Neutrophil (primary cell): ENCODE measurements at regions not wholly inside any gene's neighbourhood (a gene's known extent, or its start where the extent isn't known, plus 50 kb on each side); places are given as distances from the start of the nearest gene placed in this dataset.
"Not testable (repeated sequence)": the region's sequence is repeated elsewhere in the genome, so short reads cannot be mapped to it uniquely, and the experiment has no call there.

Experiments used
- H3K27ac ChIP-seq: fragments of 200-600 bp; sonication (generic); 2 replicates; pipeline ENCODE4 v1.5.1; 2016; ENCODE audit warnings: mild to moderate bottlenecking, moderate library complexity
- H3K27me3 ChIP-seq: fragments of 200-600 bp; sonication (generic); 2 replicates; pipeline ENCODE4 v1.6.0; 2016; ENCODE audit warnings: mild to moderate bottlenecking
- H3K36me3 ChIP-seq: fragments of 200-600 bp; sonication (generic); 2 replicates; pipeline ENCODE4 v1.5.1; 2017
- H3K4me1 ChIP-seq, 2 experiments: fragments of 200-600 bp in 1 of 2; sonication (generic) in 1 of 2; 1 replicate in 1 of 2; 2 replicates in 1 of 2; pipeline versions ENCODE4 v1.5.1 to v1.6.1; 2013 to 2016; ENCODE audit warnings: low read depth in 1 of 2, low read length in 1 of 2, mild to moderate bottlenecking in 1 of 2, moderate library complexity in 1 of 2; ENCODE audit not compliant: control insufficient read depth in 1 of 2, insufficient read depth in 1 of 2
- H3K4me3 ChIP-seq, 2 experiments: fragments of 200-600 bp in 1 of 2; sonication (generic) in 1 of 2; 1 replicate in 1 of 2; 2 replicates in 1 of 2; pipeline ENCODE4 v1.5.1; 2013 to 2016; ENCODE audit warnings: low read depth in 1 of 2, low read length in 1 of 2, mild to moderate bottlenecking in 1 of 2, moderate library complexity in 1 of 2
- H3K9me3 ChIP-seq: fragments of 200-600 bp; sonication (generic); 2 replicates; pipeline ENCODE4 v1.5.1; 2016

DNA sequence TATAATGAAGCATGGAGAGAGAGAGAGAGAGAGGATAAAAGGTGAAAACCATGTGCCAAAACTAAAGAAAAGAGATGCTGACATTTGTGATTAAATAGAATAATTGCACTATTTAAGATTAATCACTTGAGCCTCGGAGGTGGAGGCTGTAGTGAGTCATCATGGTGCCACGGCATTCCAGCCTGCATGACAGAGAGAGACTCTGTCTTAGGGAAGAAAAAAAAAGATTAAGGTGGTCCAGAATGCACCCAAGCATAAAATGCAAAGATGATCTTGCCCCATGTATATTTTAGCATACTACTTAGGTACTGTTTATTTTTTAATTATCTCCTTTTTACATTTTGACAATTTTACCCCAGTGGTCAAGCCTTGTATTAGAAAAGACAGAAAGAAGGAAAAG, 742.5 kb downstream of the SPATA31A1 start:
- not testable (repeated sequence) for H3K9me3 ChIP-seq, H3K27ac ChIP-seq, H3K4me3 ChIP-seq, H3K27me3 ChIP-seq, H3K36me3 ChIP-seq, H3K4me1 ChIP-seq

DNA sequence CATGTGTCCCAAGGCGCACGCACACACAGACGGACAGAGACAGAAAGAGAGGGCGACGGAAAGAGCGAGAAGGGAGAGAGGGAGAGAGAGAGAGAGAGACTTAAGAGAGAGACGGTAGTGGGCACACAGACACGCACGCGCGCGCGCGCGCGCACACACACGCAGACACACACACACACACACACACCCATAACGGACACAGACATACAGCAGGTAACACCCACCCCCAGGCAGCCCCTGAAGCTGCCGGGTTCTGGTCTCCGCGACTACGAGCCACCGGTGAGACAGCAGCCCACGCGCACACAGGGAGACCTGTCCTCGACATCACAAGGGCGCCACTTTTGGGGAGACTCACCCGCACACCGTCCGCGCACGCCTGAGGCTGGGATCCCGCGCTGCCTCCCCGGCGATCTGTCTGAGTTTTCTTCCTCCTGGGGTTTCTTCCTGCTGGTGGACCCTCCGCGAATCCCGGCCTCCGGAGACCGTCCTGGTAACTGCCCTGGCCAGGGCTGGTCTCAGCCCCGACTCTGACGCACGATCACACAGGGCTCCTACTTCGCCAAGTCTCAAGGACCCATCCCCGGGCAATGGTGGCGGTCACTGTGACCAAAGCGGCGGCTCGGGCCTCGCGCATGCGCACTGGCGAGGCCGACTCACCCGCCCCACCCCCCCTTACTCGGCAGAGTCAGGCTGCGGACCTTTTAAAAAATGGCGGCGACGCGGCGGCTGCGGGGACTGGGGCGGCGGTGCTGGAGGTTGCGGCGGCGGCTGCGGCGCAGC, 750.7 kb downstream of the SPATA31A1 start:
- not testable (repeated sequence) for H3K4me1 ChIP-seq, H3K36me3 ChIP-seq, H3K27me3 ChIP-seq, H3K9me3 ChIP-seq
- Histone ChIP-seq H3K4me3 (peak overlapping the region; percentile 43 to 49), H3K27ac (peak overlapping the region; percentile 61)

DNA sequence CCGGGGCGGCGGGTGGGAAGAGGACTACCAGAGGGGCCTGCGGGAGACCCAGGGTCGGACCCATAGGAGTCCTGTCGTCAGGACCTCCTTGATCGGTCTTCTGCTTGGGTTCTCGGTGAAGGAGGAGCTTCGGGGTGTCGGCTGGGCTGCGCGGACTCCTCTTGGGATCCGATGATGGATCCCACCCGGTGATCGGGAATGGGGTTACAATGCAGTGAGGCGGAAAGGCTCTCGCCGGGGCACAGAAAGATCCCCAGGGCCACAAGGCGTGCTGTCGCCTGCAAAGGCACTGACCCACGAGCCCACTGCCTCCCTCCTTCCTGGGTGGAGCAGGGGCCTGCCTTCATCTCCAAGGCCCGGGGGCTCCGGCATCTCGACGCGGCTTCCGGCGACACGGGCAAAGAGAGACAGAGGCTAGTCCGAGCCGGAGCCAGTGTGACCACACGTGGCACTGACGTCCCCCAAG, 751.3 kb downstream of the SPATA31A1 start:
- not testable (repeated sequence) for H3K27ac ChIP-seq, H3K36me3 ChIP-seq, H3K4me1 ChIP-seq, H3K27me3 ChIP-seq, H3K4me3 ChIP-seq, H3K9me3 ChIP-seq

DNA sequence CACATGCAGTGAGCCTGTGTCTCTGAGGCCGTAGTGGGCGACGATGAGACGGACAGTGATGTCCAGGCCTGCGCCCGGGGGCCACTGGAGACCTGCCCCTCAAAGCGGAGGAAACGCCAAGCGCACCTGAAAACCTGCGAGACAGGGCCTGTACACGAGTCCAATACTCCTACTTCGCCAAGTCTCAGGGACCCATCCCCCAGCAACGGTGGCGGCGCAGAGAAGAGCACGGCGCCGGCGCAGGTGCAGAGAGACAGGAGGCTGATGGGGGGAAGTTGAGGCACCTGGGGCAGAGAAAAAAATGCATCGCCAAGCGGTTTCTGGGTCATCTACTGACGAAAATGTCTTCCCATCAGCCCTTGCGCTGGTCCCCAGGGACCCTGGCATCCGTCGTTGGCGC, 751.8 kb downstream of the SPATA31A1 start:
- not testable (repeated sequence) for H3K36me3 ChIP-seq, H3K27ac ChIP-seq, H3K9me3 ChIP-seq, H3K4me1 ChIP-seq, H3K27me3 ChIP-seq, H3K4me3 ChIP-seq

DNA sequence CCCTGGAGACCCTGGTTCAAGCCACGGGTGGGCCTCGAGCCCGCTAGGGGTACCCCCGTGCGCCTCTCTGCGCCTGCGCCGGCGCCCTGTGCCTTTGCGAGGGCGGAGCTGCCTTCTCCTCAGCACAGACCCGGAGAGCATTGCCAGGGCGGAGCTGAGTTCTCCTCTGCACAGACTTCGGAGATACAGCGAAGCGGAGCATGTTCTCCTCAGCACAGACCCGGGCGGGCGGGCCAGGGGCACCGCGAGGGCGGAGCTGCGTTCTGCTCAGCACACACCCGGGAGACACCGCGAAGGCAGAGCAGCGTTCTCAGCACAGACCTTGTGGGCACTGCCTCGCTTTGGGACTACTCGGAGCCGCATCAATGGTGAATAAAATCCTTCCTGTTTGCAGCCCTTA, 753.0 kb downstream of the SPATA31A1 start:
- H3K4me1 ChIP-seq, H3K4me3 ChIP-seq, H3K9me3 ChIP-seq, H3K27ac ChIP-seq, H3K36me3 ChIP-seq, H3K27me3 ChIP-seq: not testable (repeated sequence)

DNA sequence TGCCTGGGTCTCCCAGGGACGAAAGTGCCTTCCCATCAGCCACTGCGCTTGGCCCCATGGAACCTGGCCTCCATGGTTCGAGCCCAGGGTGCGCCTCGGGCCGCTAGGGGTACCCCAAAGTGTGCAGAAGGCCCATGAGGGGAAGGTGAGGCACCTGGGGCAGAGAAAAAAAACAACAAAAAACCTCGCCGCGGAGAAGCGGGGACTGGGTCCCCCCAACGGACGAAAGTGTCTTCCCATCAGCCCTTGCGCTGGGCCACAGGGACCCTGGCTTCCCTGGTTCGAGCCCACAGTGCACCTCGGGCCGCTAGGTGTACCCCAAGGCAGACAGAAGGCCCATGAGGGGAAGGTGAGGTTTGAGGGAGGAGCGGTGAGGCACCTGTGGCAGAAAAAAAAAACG, 755.3 kb downstream of the SPATA31A1 start:
- not testable (repeated sequence) for H3K36me3 ChIP-seq, H3K4me1 ChIP-seq, H3K27ac ChIP-seq, H3K27me3 ChIP-seq, H3K4me3 ChIP-seq, H3K9me3 ChIP-seq

DNA sequence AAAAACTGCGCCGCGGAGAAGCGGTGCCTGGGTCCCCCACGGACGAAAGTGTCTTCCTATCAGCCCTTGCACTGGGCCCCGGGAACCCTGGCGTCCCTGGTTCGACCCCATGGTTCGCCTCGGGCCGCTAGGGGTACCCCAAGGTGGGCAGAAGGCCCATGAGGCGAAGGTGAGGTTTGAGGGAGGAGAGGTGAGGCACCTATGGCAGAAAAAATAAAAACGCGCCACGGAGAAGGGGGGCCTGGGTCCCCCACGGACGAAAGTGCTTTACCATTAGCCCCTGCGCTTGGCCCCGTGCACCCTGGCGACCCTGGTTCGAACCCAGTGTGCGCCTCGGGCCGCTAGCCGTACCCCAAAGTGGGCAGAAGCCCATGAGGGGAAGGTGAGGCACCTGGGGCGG, 756.1 kb downstream of the SPATA31A1 start:
- H3K4me1 ChIP-seq, H3K27me3 ChIP-seq, H3K4me3 ChIP-seq, H3K27ac ChIP-seq, H3K36me3 ChIP-seq, H3K9me3 ChIP-seq: not testable (repeated sequence)

GRCh38 chr9:40130598-40130997, 775.1 kb downstream of the SPATA31A1 start:
- not testable (repeated sequence) for H3K36me3 ChIP-seq, H3K4me1 ChIP-seq, H3K27ac ChIP-seq, H3K27me3 ChIP-seq, H3K4me3 ChIP-seq, H3K9me3 ChIP-seq

- H3K4me3 ChIP-seq, H3K27ac ChIP-seq, H3K36me3 ChIP-seq, H3K4me1 ChIP-seq, H3K9me3 ChIP-seq, H3K27me3 ChIP-seq: not testable (repeated sequence)
Observed at GRCh38 chr9:40169204-40169603, 813.7 kb downstream of the SPATA31A1 start.

DNA sequence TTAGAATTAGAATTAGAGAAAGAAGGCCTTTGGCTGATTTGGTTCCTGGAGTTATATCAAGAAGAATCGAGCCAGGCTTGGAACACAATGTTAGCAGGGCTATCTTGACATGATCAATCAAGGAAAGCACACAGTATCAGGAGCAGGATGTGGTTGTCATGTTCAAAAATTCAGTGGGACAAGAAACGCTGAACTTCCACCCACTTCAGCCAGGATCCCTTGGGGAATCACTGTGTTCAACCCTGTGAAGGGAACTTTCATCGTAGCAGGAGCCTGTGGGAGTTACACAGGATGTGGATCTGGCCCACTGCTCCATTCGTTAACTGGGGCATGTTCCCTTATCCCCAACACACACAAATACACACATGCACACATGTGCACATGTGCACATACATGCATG, 817.8 kb downstream of the SPATA31A1 start:
- H3K27ac ChIP-seq, H3K36me3 ChIP-seq, H3K9me3 ChIP-seq, H3K27me3 ChIP-seq, H3K4me1 ChIP-seq, H3K4me3 ChIP-seq: not testable (repeated sequence)

DNA sequence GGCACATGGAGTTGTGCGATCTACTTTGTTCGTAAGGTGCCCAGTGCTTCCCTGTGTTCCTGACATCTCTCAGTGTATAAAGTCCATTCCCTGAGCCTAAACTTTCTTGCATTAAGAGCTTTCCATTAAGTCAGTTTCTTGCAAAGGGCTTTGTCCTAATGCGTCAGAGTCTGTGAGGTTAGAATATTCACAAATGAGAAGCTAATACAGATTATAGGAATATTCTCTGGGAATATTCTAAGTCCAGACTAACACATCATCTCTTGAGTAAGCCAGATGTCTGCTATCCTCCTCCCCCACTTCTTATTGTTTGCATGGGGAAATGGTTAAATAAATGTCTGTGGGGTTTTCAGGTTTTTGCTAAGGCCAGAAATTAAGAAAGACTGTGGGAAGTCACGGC, 818.6 kb downstream of the SPATA31A1 start:
- not testable (repeated sequence) for H3K27me3 ChIP-seq, H3K4me3 ChIP-seq, H3K9me3 ChIP-seq, H3K27ac ChIP-seq, H3K36me3 ChIP-seq, H3K4me1 ChIP-seq

DNA sequence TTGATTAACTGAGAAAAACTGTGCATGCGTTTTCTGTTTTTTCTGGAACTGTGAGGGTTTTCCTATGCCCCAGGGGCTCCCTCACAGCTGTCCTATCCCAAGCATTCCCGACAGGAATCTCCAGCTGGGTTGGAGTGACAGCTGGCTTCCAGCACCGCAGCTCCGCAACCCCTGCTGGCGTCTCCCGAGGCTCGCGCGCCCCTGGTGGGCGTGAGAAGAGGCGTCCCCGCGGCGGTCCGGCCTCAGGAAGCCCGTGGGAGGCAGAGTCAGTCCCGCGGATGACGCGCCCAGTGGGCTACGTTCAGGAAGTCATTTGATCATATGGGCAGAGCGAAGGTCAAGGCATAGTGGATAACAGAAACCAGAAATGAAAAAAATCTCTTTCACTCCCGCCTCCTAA, 821.9 kb downstream of the SPATA31A1 start:
- H3K36me3 ChIP-seq, H3K27ac ChIP-seq, H3K4me3 ChIP-seq, H3K9me3 ChIP-seq, H3K27me3 ChIP-seq, H3K4me1 ChIP-seq: not testable (repeated sequence)

DNA sequence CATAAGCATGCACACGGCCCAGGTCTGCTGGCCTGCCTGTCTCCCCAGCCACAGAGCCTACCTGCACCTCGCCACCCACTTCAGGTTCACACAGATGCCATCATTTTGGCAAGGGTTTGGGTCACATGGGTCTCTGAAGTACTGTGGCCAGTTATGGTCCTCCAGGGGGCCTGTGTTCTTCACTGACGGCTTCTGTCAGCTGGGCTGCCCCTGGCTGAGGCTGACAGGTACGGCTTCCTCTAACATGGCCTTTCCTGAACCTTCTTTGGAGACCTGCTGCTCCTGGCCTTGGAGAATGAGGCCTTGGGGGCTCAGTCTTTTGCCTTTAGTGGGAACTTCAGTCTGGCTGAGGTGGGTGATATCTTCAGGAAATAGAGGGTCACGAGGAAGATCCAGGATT, 835.9 kb downstream of the SPATA31A1 start:
- not testable (repeated sequence) for H3K4me3 ChIP-seq, H3K27me3 ChIP-seq, H3K27ac ChIP-seq, H3K9me3 ChIP-seq, H3K36me3 ChIP-seq, H3K4me1 ChIP-seq

- not testable (repeated sequence) for H3K27me3 ChIP-seq, H3K4me1 ChIP-seq, H3K9me3 ChIP-seq, H3K4me3 ChIP-seq, H3K27ac ChIP-seq, H3K36me3 ChIP-seq
Observed at GRCh38 chr9:40192162-40192561, 836.7 kb downstream of the SPATA31A1 start.
